ENCODE measurements at regions not wholly inside any gene's neighbourhood (a gene's known extent, or its start where the extent isn't known, plus 50 kb on each side); places are given as distances from the start of the nearest gene placed in this dataset.

- H3K4me1 ChIP-seq (ENCODE audit: control insufficient read depth in 3 of 3, insufficient read depth in 2 of 3, low read depth in 1 of 3, low read length in 2 of 3): no peaks in the 10 kb centered on the region
- FAIRE-seq: no peak
- no peaks in the 10 kb centered on the region for H3K36me3 ChIP-seq (ENCODE audit: control insufficient read depth in 3 of 3, insufficient read depth in 2 of 3, low read depth in 1 of 3, low read length in 3 of 3)
- H3K4me3 ChIP-seq (ENCODE audit: low read depth in 1 of 3, low read length in 3 of 3): no peak overlapping the region
- no peak overlapping the region for H3K27ac ChIP-seq (ENCODE audit: low read depth in 1 of 3, low read length in 2 of 3)
- H3K27me3 ChIP-seq (ENCODE audit: control insufficient read depth in 3 of 3, insufficient read depth in 3 of 3, low read length in 3 of 3): no peaks in the 10 kb centered on the region
- H3K9me3 ChIP-seq (ENCODE audit: control insufficient read depth in 2 of 2, insufficient read depth in 1 of 2, low read depth in 1 of 2, low read length in 1 of 2): peaks cover 0 to 4% of the 10 kb centered on the region in 2 donors
- no peak for DNase-seq
Observed at GRCh38 chr9:23526806-23527205, 299.2 kb downstream of the ELAVL2 start.

GRCh38 chr9:23532282-23532681, 293.8 kb downstream of the ELAVL2 start:
- Histone ChIP-seq H3K36me3 (ENCODE audit: control insufficient read depth in 3 of 3, insufficient read depth in 2 of 3, low read depth in 1 of 3, low read length in 3 of 3) (no peaks in the 10 kb centered on the region), H3K27me3 (ENCODE audit: control insufficient read depth in 3 of 3, insufficient read depth in 3 of 3, low read length in 3 of 3) (no peaks in the 10 kb centered on the region), H3K4me1 (ENCODE audit: control insufficient read depth in 3 of 3, insufficient read depth in 2 of 3, low read depth in 1 of 3, low read length in 2 of 3) (no peaks in the 10 kb centered on the region), H3K4me3 (ENCODE audit: low read depth in 1 of 3, low read length in 3 of 3) (no peak overlapping the region), H3K9me3 (ENCODE audit: control insufficient read depth in 2 of 2, insufficient read depth in 1 of 2, low read depth in 1 of 2, low read length in 1 of 2) (peaks cover 0 to 4% of the 10 kb centered on the region in 2 donors), H3K27ac (ENCODE audit: low read depth in 1 of 3, low read length in 2 of 3) (no peak overlapping the region)
- DNase-seq (no peak), FAIRE-seq (no peak)
- 69 to 86% (median 82%) methylated on average over 2 of the region's 2 CpGs for WGBS, 3 donors

- no peak overlapping the region for H3K27ac ChIP-seq (ENCODE audit: low read depth in 1 of 3, low read length in 2 of 3)
- H3K9me3 ChIP-seq (ENCODE audit: control insufficient read depth in 2 of 2, insufficient read depth in 1 of 2, low read depth in 1 of 2, low read length in 1 of 2): no peaks in the 10 kb centered on the region
- DNase-seq (peak in 1 of 2 donors; percentile 10), FAIRE-seq (no peak)
- no peak overlapping the region for H3K4me3 ChIP-seq (ENCODE audit: low read depth in 1 of 3, low read length in 3 of 3)
- H3K27me3 ChIP-seq (ENCODE audit: control insufficient read depth in 3 of 3, insufficient read depth in 3 of 3, low read length in 3 of 3): peaks cover 0 to 6% (median 0%) of the 10 kb centered on the region in 3 donors
- H3K4me1 ChIP-seq (ENCODE audit: control insufficient read depth in 3 of 3, insufficient read depth in 2 of 3, low read depth in 1 of 3, low read length in 2 of 3): no peaks in the 10 kb centered on the region
- no peaks in the 10 kb centered on the region for H3K36me3 ChIP-seq (ENCODE audit: control insufficient read depth in 3 of 3, insufficient read depth in 2 of 3, low read depth in 1 of 3, low read length in 3 of 3)
- WGBS, 3 donors: 15 to 23% (median 16%) methylated on average over 17 of the region's 17 CpGs
Observed at GRCh38 chr9:23537192-23538066, 288.6 kb downstream of the ELAVL2 start.

GRCh38 chr9:23538067-23538402, 288.0 kb downstream of the ELAVL2 start:
- H3K27me3 ChIP-seq (ENCODE audit: control insufficient read depth in 3 of 3, insufficient read depth in 3 of 3, low read length in 3 of 3): peaks cover 0 to 6% (median 0%) of the 10 kb centered on the region in 3 donors
- FAIRE-seq: no peak
- H3K27ac ChIP-seq (ENCODE audit: low read depth in 1 of 3, low read length in 2 of 3): no peak overlapping the region
- H3K36me3 ChIP-seq (ENCODE audit: control insufficient read depth in 3 of 3, insufficient read depth in 2 of 3, low read depth in 1 of 3, low read length in 3 of 3): no peaks in the 10 kb centered on the region
- no peaks in the 10 kb centered on the region for H3K4me1 ChIP-seq (ENCODE audit: control insufficient read depth in 3 of 3, insufficient read depth in 2 of 3, low read depth in 1 of 3, low read length in 2 of 3)
- DNase-seq: no peak
- no peak overlapping the region for H3K4me3 ChIP-seq (ENCODE audit: low read depth in 1 of 3, low read length in 3 of 3)
- WGBS, 3 donors: 36 to 54% (median 50%) methylated on average over 12 of the region's 12 CpGs
- no peaks in the 10 kb centered on the region for H3K9me3 ChIP-seq (ENCODE audit: control insufficient read depth in 2 of 2, insufficient read depth in 1 of 2, low read depth in 1 of 2, low read length in 1 of 2)

- FAIRE-seq (no peak), DNase-seq (no peak)
- no peaks in the 10 kb centered on the region for H3K36me3 ChIP-seq (ENCODE audit: control insufficient read depth in 3 of 3, insufficient read depth in 2 of 3, low read depth in 1 of 3, low read length in 3 of 3)
- WGBS, 3 donors: 49 to 61% (median 59%) methylated on average over 4 of the region's 4 CpGs
- no peak overlapping the region for H3K4me3 ChIP-seq (ENCODE audit: low read depth in 1 of 3, low read length in 3 of 3)
- H3K4me1 ChIP-seq (ENCODE audit: control insufficient read depth in 3 of 3, insufficient read depth in 2 of 3, low read depth in 1 of 3, low read length in 2 of 3): no peaks in the 10 kb centered on the region
- peaks cover 0 to 6% (median 0%) of the 10 kb centered on the region in 3 donors for H3K27me3 ChIP-seq (ENCODE audit: control insufficient read depth in 3 of 3, insufficient read depth in 3 of 3, low read length in 3 of 3)
- no peaks in the 10 kb centered on the region for H3K9me3 ChIP-seq (ENCODE audit: control insufficient read depth in 2 of 2, insufficient read depth in 1 of 2, low read depth in 1 of 2, low read length in 1 of 2)
- no peak overlapping the region for H3K27ac ChIP-seq (ENCODE audit: low read depth in 1 of 3, low read length in 2 of 3)
Observed at GRCh38 chr9:23538461-23539003, 287.5 kb downstream of the ELAVL2 start.

GRCh38 chr9:23539311-23539710, 286.7 kb downstream of the ELAVL2 start:
- no peaks in the 10 kb centered on the region for H3K9me3 ChIP-seq (ENCODE audit: control insufficient read depth in 2 of 2, insufficient read depth in 1 of 2, low read depth in 1 of 2, low read length in 1 of 2)
- DNase-seq (no peak), FAIRE-seq (no peak)
- peaks cover 0 to 6% (median 0%) of the 10 kb centered on the region in 3 donors for H3K27me3 ChIP-seq (ENCODE audit: control insufficient read depth in 3 of 3, insufficient read depth in 3 of 3, low read length in 3 of 3)
- no peak overlapping the region for H3K27ac ChIP-seq (ENCODE audit: low read depth in 1 of 3, low read length in 2 of 3)
- H3K36me3 ChIP-seq (ENCODE audit: control insufficient read depth in 3 of 3, insufficient read depth in 2 of 3, low read depth in 1 of 3, low read length in 3 of 3): no peaks in the 10 kb centered on the region
- H3K4me3 ChIP-seq (ENCODE audit: low read depth in 1 of 3, low read length in 3 of 3): no peak overlapping the region
- no peaks in the 10 kb centered on the region for H3K4me1 ChIP-seq (ENCODE audit: control insufficient read depth in 3 of 3, insufficient read depth in 2 of 3, low read depth in 1 of 3, low read length in 2 of 3)
- 50 to 61% (median 54%) methylated on average over 1 of the region's 1 CpG for WGBS, 3 donors

GRCh38 chr9:23541976-23542375, 284.1 kb downstream of the ELAVL2 start:
- Histone ChIP-seq H3K9me3 (ENCODE audit: control insufficient read depth in 2 of 2, insufficient read depth in 1 of 2, low read depth in 1 of 2, low read length in 1 of 2) (no peaks in the 10 kb centered on the region), H3K27me3 (ENCODE audit: control insufficient read depth in 3 of 3, insufficient read depth in 3 of 3, low read length in 3 of 3) (peaks cover 0 to 6% (median 0%) of the 10 kb centered on the region in 3 donors), H3K36me3 (ENCODE audit: control insufficient read depth in 3 of 3, insufficient read depth in 2 of 3, low read depth in 1 of 3, low read length in 3 of 3) (no peaks in the 10 kb centered on the region), H3K4me1 (ENCODE audit: control insufficient read depth in 3 of 3, insufficient read depth in 2 of 3, low read depth in 1 of 3, low read length in 2 of 3) (no peaks in the 10 kb centered on the region), H3K4me3 (ENCODE audit: low read depth in 1 of 3, low read length in 3 of 3) (no peak overlapping the region), H3K27ac (ENCODE audit: low read depth in 1 of 3, low read length in 2 of 3) (no peak overlapping the region)
- 78 to 87% (median 86%) methylated on average over 2 of the region's 2 CpGs for WGBS, 3 donors
- FAIRE-seq: no peak
- no peak for DNase-seq

GRCh38 chr9:23542438-23542837, 283.6 kb downstream of the ELAVL2 start:
- DNase-seq: no peak
- no peak for FAIRE-seq
- H3K36me3 ChIP-seq (ENCODE audit: control insufficient read depth in 3 of 3, insufficient read depth in 2 of 3, low read depth in 1 of 3, low read length in 3 of 3): no peaks in the 10 kb centered on the region

More at GRCh38 chr9:23542438-23542837, 283.6 kb downstream of the ELAVL2 start:
- Histone ChIP-seq H3K4me1 (ENCODE audit: control insufficient read depth in 3 of 3, insufficient read depth in 2 of 3, low read depth in 1 of 3, low read length in 2 of 3) (no peaks in the 10 kb centered on the region), H3K27ac (ENCODE audit: low read depth in 1 of 3, low read length in 2 of 3) (no peak overlapping the region), H3K27me3 (ENCODE audit: control insufficient read depth in 3 of 3, insufficient read depth in 3 of 3, low read length in 3 of 3) (peaks cover 0 to 5% (median 0%) of the 10 kb centered on the region in 3 donors), H3K9me3 (ENCODE audit: control insufficient read depth in 2 of 2, insufficient read depth in 1 of 2, low read depth in 1 of 2, low read length in 1 of 2) (no peaks in the 10 kb centered on the region), H3K4me3 (ENCODE audit: low read depth in 1 of 3, low read length in 3 of 3) (no peak overlapping the region)
